PC-9 (cell line): ENCODE measurements at regions not wholly inside any gene's neighbourhood (a gene's known extent, or its start where the extent isn't known, plus 50 kb on each side); places are given as distances from the start of the nearest gene placed in this dataset.

Experiments used
- BruUV-seq: library from RNA; stranded (reverse); fragments of 400-500 nt; replicated peaks from 2 replicates; lab custom pipeline; 2021; lab: Mats Ljungman, UMichigan
- CTCF ChIA-PET: fragments of 300-600 bp; sonication (Branson Sonifier 250); formaldehyde crosslinking; loops from one replicate; lab custom pipeline; 2022; ENCODE audit warnings: antibody characterized with exemption; lab: Charles Lee
- POLR2A ChIA-PET: fragments of 300-600 bp; sonication (Branson Sonifier 250); formaldehyde crosslinking; loops from one replicate; lab custom pipeline; 2022; ENCODE audit warnings: antibody characterized with exemption; ENCODE audit not compliant: unreplicated experiment; lab: Charles Lee
- DNase-seq, 2 experiments: peaks; one replicate each; pipeline versions ENCODE4 v3.0.0 to v3.0.0-alpha.2; 2015 to 2022; ENCODE audit warnings: mixed read lengths in 1 of 2
- H2AFZ ChIP-seq: fragments of 200-600 bp; sonication (generic); 2 replicates; pipeline ENCODE4 v1.8.1; 2017; ENCODE audit warnings: antibody characterized with exemption
- H3F3A ChIP-seq: fragments of 200-600 bp; sonication (generic); 2 replicates; pipeline ENCODE4 v1.8.1; 2017; ENCODE audit warnings: antibody characterized with exemption, mild to moderate bottlenecking, low read depth; ENCODE audit not compliant: insufficient read depth
- H3K27ac ChIP-seq: fragments of 200-600 bp; sonication (generic); 2 replicates; pipeline ENCODE4 v1.6.1; 2016; ENCODE audit warnings: mixed run types
- H3K27me3 ChIP-seq: fragments of 200-600 bp; sonication (generic); 2 replicates; pipeline ENCODE4 v1.6.1; 2016; ENCODE audit warnings: low read depth, mixed run types; ENCODE audit not compliant: insufficient read depth
- H3K36me3 ChIP-seq: fragments of 200-600 bp; sonication (generic); 2 replicates; pipeline ENCODE4 v1.6.1; 2016; ENCODE audit warnings: low read depth, mixed run types
- H3K4me1 ChIP-seq: fragments of 200-600 bp; sonication (generic); replicated peaks from 2 replicates; pipeline ENCODE4 v1.6.1; 2016; ENCODE audit warnings: mixed run types; ENCODE audit not compliant: insufficient read depth
- H3K4me2 ChIP-seq: fragments of 200-600 bp; sonication (generic); 2 replicates; pipeline ENCODE4 v1.6.1; 2017; ENCODE audit warnings: mixed run types
- H3K4me3 ChIP-seq: fragments of 200-600 bp; sonication (generic); 2 replicates; pipeline ENCODE4 v1.6.1; 2016; ENCODE audit warnings: mixed run types
- H3K79me2 ChIP-seq: fragments of 200-600 bp; sonication (generic); 2 replicates; pipeline ENCODE4 v1.6.1; 2017; ENCODE audit warnings: low read depth, mixed run types
- H3K9me2 ChIP-seq: fragments of 200-600 bp; sonication (generic); 2 replicates; pipeline ENCODE4 v1.8.1; 2017; ENCODE audit warnings: mild to moderate bottlenecking; ENCODE audit not compliant: insufficient read depth
- H3K9me3 ChIP-seq: fragments of 200-600 bp; sonication (generic); 2 replicates; pipeline ENCODE4 v1.8.1; 2016; ENCODE audit warnings: low read depth; ENCODE audit not compliant: insufficient read depth
- H4K20me1 ChIP-seq: fragments of 200-600 bp; sonication (generic); 2 replicates; pipeline ENCODE4 v1.8.1; 2017; ENCODE audit not compliant: insufficient read depth
- CTCF ChIP-seq: fragments of 200-600 bp; sonication (generic); conservative IDR thresholded peaks from 2 replicates; pipeline ENCODE4 v1.6.1; 2017; ENCODE audit warnings: mixed run types, antibody characterized with exemption, mild to moderate bottlenecking, moderate library complexity
- EZH2 ChIP-seq: fragments of 200-600 bp; sonication (generic); IDR thresholded peaks from 2 replicates; pipeline ENCODE4 v1.8.0; 2017; ENCODE audit warnings: antibody characterized with exemption, low read depth
- intact Hi-C: fragments of 100-400 bp; cut with micrococcal nuclease; formaldehyde crosslinking; loops from one replicate; pipeline ENCODE4 v1.10.0; 2022; ENCODE audit not compliant: unreplicated experiment

- BruUV-seq, result no TSS peak
- no peaks in the 10 kb centered on the region for H3F3A ChIP-seq
- no peaks in the 10 kb centered on the region for H3K79me2 ChIP-seq
- intact Hi-C loops, result no loop called here
- no peaks in the 10 kb centered on the region for H3K9me2 ChIP-seq
- no peaks in the 10 kb centered on the region for H4K20me1 ChIP-seq
- no peak overlapping the region for H3K4me2 ChIP-seq
- H3K27me3 ChIP-seq, result no peaks in the 10 kb centered on the region
- no peaks in the 10 kb centered on the region for H3K9me3 ChIP-seq
- H3K27ac ChIP-seq, result no peak overlapping the region
- H3K36me3 ChIP-seq, result no peaks in the 10 kb centered on the region
- DNase-seq, result no peak
- no peak overlapping the region for H3K4me3 ChIP-seq
- no peaks in the 10 kb centered on the region for H3K4me1 ChIP-seq
- H2AFZ ChIP-seq, result no peak overlapping the region
- ChIA-PET CTCF (no interaction called here), POLR2A (no interaction called here)
- TF ChIP-seq CTCF (no peak), EZH2 (no peak)
Observed at GRCh38 chr15:95013381-95013780, 782.0 kb downstream of the MCTP2 start.

- Histone ChIP-seq H3K4me3 (no peak overlapping the region), H3K27ac (no peak overlapping the region), H3K4me1 (no peaks in the 10 kb centered on the region), H3F3A (no peaks in the 10 kb centered on the region), H3K27me3 (no peaks in the 10 kb centered on the region), H4K20me1 (no peaks in the 10 kb centered on the region), H3K36me3 (no peaks in the 10 kb centered on the region), H3K9me3 (no peaks in the 10 kb centered on the region), H3K79me2 (no peaks in the 10 kb centered on the region), H2AFZ (no peak overlapping the region), H3K9me2 (no peaks in the 10 kb centered on the region), H3K4me2 (no peak overlapping the region)
- ChIA-PET CTCF (no interaction called here), POLR2A (no interaction called here)
- no peak for DNase-seq
- intact Hi-C loops, result no loop called here
- no TSS peak for BruUV-seq
- TF ChIP-seq CTCF, result no peak
- TF ChIP-seq EZH2, result no peak
Observed at GRCh38 chr15:95016511-95017229, 785.3 kb downstream of the MCTP2 start.

GRCh38 chr15:95017666-95018328 lies 786.4 kb downstream of the MCTP2 start:
- Histone ChIP-seq H3K9me3 (no peaks in the 10 kb centered on the region), H3K4me1 (no peaks in the 10 kb centered on the region), H3K36me3 (no peaks in the 10 kb centered on the region), H3F3A (no peaks in the 10 kb centered on the region), H3K9me2 (no peaks in the 10 kb centered on the region), H3K27ac (no peak overlapping the region), H3K27me3 (no peaks in the 10 kb centered on the region), H4K20me1 (no peaks in the 10 kb centered on the region), H2AFZ (no peak overlapping the region), H3K4me2 (no peak overlapping the region), H3K79me2 (no peaks in the 10 kb centered on the region), H3K4me3 (no peak overlapping the region)
- ChIA-PET CTCF (no interaction called here), POLR2A (interaction anchor here (0.7 kb wide), 1 partner anchor 581 kb away, joined by 3 read pairs; no protein-coding TSS in a partner anchor)
- no TSS peak for BruUV-seq
- no peak for TF ChIP-seq EZH2
- no peak for TF ChIP-seq CTCF
- peak in 1 of 2 experiments; percentile 3 for DNase-seq
- intact Hi-C loops, result no loop called here
